ENCODE measurements at regions not wholly inside any gene's neighbourhood (a gene's known extent, or its start where the extent isn't known, plus 50 kb on each side); places are given as distances from the start of the nearest gene placed in this dataset.
"Not testable (repeated sequence)": the region's sequence is repeated elsewhere in the genome, so short reads cannot be mapped to it uniquely, and the experiment has no call there.

GRCh38 chr1:55801481-55801880 is 586.3 kb upstream of the USP24 start:
- no peaks in the 10 kb centered on the region for H3K27me3 ChIP-seq (replicated peaks; ENCODE audit: control insufficient read depth, insufficient read depth, low read length)
- DNase-seq (ENCODE audit: extremely low read depth, insufficient read length) = no peak
- no peaks in the 10 kb centered on the region for H3K36me3 ChIP-seq (ENCODE audit: control insufficient read depth, insufficient read depth, low read length)
- no peak overlapping the region for H3K4me3 ChIP-seq (replicated peaks; ENCODE audit: low read depth, low read length)
- TF ChIP-seq CTCF (IDR thresholded peaks at IDR 0.05; ENCODE audit: insufficient read depth, low read length, poor library complexity, severe bottlenecking) = no peak

GRCh38 chr1:55800503-55800902 is 585.3 kb upstream of the USP24 start:
- no peak for DNase-seq (ENCODE audit: extremely low read depth, insufficient read length)
- H3K36me3 ChIP-seq (ENCODE audit: control insufficient read depth, insufficient read depth, low read length) = no peaks in the 10 kb centered on the region
- H3K4me3 ChIP-seq (replicated peaks; ENCODE audit: low read depth, low read length) = no peak overlapping the region
- no peak for TF ChIP-seq CTCF (IDR thresholded peaks at IDR 0.05; ENCODE audit: insufficient read depth, low read length, poor library complexity, severe bottlenecking)
- no peaks in the 10 kb centered on the region for H3K27me3 ChIP-seq (replicated peaks; ENCODE audit: control insufficient read depth, insufficient read depth, low read length)

GRCh38 chr1:55793856-55794255 is 578.7 kb upstream of the USP24 start:
- no peaks in the 10 kb centered on the region for H3K36me3 ChIP-seq (ENCODE audit: control insufficient read depth, insufficient read depth, low read length)
- H3K27me3 ChIP-seq (replicated peaks; ENCODE audit: control insufficient read depth, insufficient read depth, low read length) = no peaks in the 10 kb centered on the region
- TF ChIP-seq CTCF (IDR thresholded peaks at IDR 0.05; ENCODE audit: insufficient read depth, low read length, poor library complexity, severe bottlenecking) = no peak
- H3K4me3 ChIP-seq (replicated peaks; ENCODE audit: low read depth, low read length) = no peak overlapping the region
- DNase-seq (ENCODE audit: extremely low read depth, insufficient read length) = no peak

- no peak for TF ChIP-seq CTCF (IDR thresholded peaks at IDR 0.05; ENCODE audit: insufficient read depth, low read length, poor library complexity, severe bottlenecking)
- Histone ChIP-seq H3K4me3 (replicated peaks; ENCODE audit: low read depth, low read length) (no peak overlapping the region), H3K27me3 (replicated peaks; ENCODE audit: control insufficient read depth, insufficient read depth, low read length) (no peaks in the 10 kb centered on the region), H3K36me3 (ENCODE audit: control insufficient read depth, insufficient read depth, low read length) (no peaks in the 10 kb centered on the region)
- no peak for DNase-seq (ENCODE audit: extremely low read depth, insufficient read length)
Observed at GRCh38 chr1:55792870-55793269, 577.7 kb upstream of the USP24 start.

GRCh38 chr1:55789466-55789865 is 574.3 kb upstream of the USP24 start:
- TF ChIP-seq CTCF (IDR thresholded peaks at IDR 0.05; ENCODE audit: insufficient read depth, low read length, poor library complexity, severe bottlenecking) = no peak
- no peak overlapping the region for H3K4me3 ChIP-seq (replicated peaks; ENCODE audit: low read depth, low read length)
- DNase-seq (ENCODE audit: extremely low read depth, insufficient read length) = no peak

GRCh38 chr1:55786396-55786795 is 571.2 kb upstream of the USP24 start:
- H3K36me3 ChIP-seq (ENCODE audit: control insufficient read depth, insufficient read depth, low read length) = no peaks in the 10 kb centered on the region
- TF ChIP-seq CTCF (IDR thresholded peaks at IDR 0.05; ENCODE audit: insufficient read depth, low read length, poor library complexity, severe bottlenecking) = no peak
- H3K4me3 ChIP-seq (replicated peaks; ENCODE audit: low read depth, low read length) = no peak overlapping the region
- no peaks in the 10 kb centered on the region for H3K27me3 ChIP-seq (replicated peaks; ENCODE audit: control insufficient read depth, insufficient read depth, low read length)
- DNase-seq (ENCODE audit: extremely low read depth, insufficient read length) = no peak

More at GRCh38 chr1:55789466-55789865, 574.3 kb upstream of the USP24 start:
- Histone ChIP-seq H3K36me3 (ENCODE audit: control insufficient read depth, insufficient read depth, low read length) (no peaks in the 10 kb centered on the region), H3K27me3 (replicated peaks; ENCODE audit: control insufficient read depth, insufficient read depth, low read length) (no peaks in the 10 kb centered on the region)

- H3K27me3 ChIP-seq (replicated peaks; ENCODE audit: control insufficient read depth, insufficient read depth, low read length); DNase-seq (ENCODE audit: extremely low read depth, insufficient read length); H3K36me3 ChIP-seq (ENCODE audit: control insufficient read depth, insufficient read depth, low read length); H3K4me3 ChIP-seq (replicated peaks; ENCODE audit: low read depth, low read length): not testable (repeated sequence)
Observed at GRCh38 chr1:55784941-55785450, 569.8 kb upstream of the USP24 start.

All from GM06990 (cell line).